ENCODE measurements at regions not wholly inside any gene's neighbourhood (a gene's known extent, or its start where the extent isn't known, plus 50 kb on each side); places are given as distances from the start of the nearest gene placed in this dataset.

GRCh38 chr5:4879693-4880303 lies 260.3 kb upstream of the ADAMTS16 start:
- DNase-seq (ENCODE audit: low spot score) = peak; percentile 79

- DNase-seq (ENCODE audit: low spot score) = no peak
These were observed 259.8 kb upstream of the ADAMTS16 start for GRCh38 chr5:4880304-4880741.

GRCh38 chr5:4881366-4882002 lies 258.6 kb upstream of the ADAMTS16 start:
- DNase-seq (ENCODE audit: low spot score) = no peak

- no peak for DNase-seq (ENCODE audit: low spot score)
These were observed 257.9 kb upstream of the ADAMTS16 start for GRCh38 chr5:4882186-4882585.

- no peak for DNase-seq (ENCODE audit: low spot score)
These were observed 256.8 kb upstream of the ADAMTS16 start for GRCh38 chr5:4883360-4883759.

- no peak for DNase-seq (ENCODE audit: low spot score)
These were observed 246.9 kb upstream of the ADAMTS16 start for GRCh38 chr5:4893063-4893744.

- no peak for DNase-seq (ENCODE audit: low spot score)
These were observed 243.8 kb upstream of the ADAMTS16 start for GRCh38 chr5:4896328-4896727.

- DNase-seq (ENCODE audit: low spot score) = no peak
These were observed 238.8 kb upstream of the ADAMTS16 start for GRCh38 chr5:4901305-4901811.

GRCh38 chr5:4901924-4902323 lies 238.2 kb upstream of the ADAMTS16 start:
- no peak for DNase-seq (ENCODE audit: low spot score)

GRCh38 chr5:4905674-4906520 lies 234.2 kb upstream of the ADAMTS16 start:
- DNase-seq (ENCODE audit: low spot score) = peak; percentile 58

GRCh38 chr5:4906786-4907185 lies 233.3 kb upstream of the ADAMTS16 start:
- DNase-seq (ENCODE audit: low spot score) = no peak

- DNase-seq (ENCODE audit: low spot score) = no peak
These were observed 232.6 kb upstream of the ADAMTS16 start for GRCh38 chr5:4907571-4907970.

GRCh38 chr5:4909086-4909485 lies 231.0 kb upstream of the ADAMTS16 start:
- no peak for DNase-seq (ENCODE audit: low spot score)

- DNase-seq (ENCODE audit: low spot score) = no peak
These were observed 228.3 kb upstream of the ADAMTS16 start for GRCh38 chr5:4911646-4912403.

- no peak for DNase-seq (ENCODE audit: low spot score)
These were observed 218.2 kb upstream of the ADAMTS16 start for GRCh38 chr5:4921929-4922328.

GRCh38 chr5:4924577-4924976 lies 215.6 kb upstream of the ADAMTS16 start:
- DNase-seq (ENCODE audit: low spot score) = no peak

- no peak for DNase-seq (ENCODE audit: low spot score)
These were observed 213.0 kb upstream of the ADAMTS16 start for GRCh38 chr5:4927097-4927496.

- DNase-seq (ENCODE audit: low spot score) = no peak
These were observed 211.7 kb upstream of the ADAMTS16 start for GRCh38 chr5:4928409-4928808.

- no peak for DNase-seq (ENCODE audit: low spot score)
These were observed 211.0 kb upstream of the ADAMTS16 start for GRCh38 chr5:4929092-4929655.

GRCh38 chr5:4939042-4939781 lies 200.9 kb upstream of the ADAMTS16 start:
- DNase-seq (ENCODE audit: low spot score) = no peak

Data from pons (tissue), 1 donor.